GM18868 (cell line): ENCODE measurements at regions not wholly inside any gene's neighbourhood (a gene's known extent, or its start where the extent isn't known, plus 50 kb on each side); places are given as distances from the start of the nearest gene placed in this dataset.

Experiments used
- ATAC-seq: cut with Tn5 transposase; IDR thresholded peaks from one replicate; pipeline ENCODE4 v1.9.1; 2021; ENCODE audit warnings: mild to moderate bottlenecking, moderate library complexity; ENCODE audit not compliant: unreplicated experiment

DNA sequence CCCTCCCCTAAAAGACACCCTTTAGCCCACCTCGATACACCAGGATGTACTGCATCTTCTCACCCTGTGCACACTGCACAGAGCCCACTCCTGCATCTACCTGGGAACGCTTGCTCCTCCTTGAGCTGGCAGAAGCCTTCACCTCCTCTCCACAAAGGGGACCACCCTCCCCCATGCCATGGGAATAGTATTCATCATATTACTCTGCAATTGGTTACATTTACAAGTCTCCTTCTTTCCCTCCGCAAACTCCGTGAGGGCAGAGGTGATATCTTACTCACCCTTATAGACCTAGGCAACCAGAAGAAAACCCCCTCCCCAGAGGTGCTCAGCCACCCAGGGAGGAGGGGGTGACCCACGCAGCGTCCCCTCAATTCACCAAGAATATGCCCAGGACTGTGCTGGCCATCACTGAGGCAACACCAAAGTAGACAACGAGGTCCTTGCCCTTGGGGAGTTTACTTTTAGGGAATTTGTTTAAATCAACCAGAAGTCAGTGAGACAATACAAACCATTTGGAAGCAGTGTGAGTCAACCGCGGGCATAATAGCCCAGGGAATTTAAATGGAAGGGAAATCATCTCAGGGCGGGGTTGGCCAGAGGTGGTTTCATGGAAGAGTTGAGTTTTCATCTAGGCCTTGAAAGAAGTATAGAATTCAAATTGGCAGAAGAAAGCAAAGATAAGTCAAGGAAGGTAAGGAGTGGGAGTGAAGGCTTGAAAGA is 214.5 kb downstream of the BARX2 start:
- no peak for ATAC-seq

DNA sequence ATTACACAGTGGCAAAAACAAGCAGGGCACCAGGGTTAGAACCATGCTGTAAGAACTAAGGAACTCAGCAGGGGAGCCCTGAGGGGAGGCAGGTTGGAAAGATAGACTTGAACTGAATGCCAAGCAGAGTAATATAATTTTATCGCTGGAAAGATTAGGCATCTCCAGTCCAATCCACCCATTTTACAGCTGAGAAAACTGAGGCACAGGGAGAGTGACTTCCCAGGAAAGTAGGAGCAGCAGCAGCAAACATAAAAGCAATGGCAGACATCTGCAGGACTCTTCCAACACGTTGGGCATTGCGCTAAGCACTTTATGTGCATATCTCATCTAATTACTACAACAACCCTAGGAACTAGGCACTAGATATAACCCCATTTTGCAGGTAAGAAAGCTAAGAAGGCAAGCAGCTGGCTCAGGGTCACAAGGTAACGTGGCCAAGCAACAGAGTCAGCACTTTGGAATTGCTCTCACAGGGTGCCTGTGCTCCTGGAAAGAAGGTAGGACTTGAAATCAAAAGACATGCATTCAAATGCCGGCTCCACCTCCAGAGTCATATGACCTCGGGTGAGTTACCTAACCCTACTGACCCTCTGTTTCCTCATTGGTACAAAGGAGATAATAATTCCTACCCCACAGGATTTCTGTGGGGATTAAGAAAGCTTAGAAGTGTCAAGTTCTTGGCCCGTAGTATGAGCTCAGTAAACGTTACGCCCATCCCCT is 215.3 kb downstream of the BARX2 start:
- ATAC-seq = no peak

DNA sequence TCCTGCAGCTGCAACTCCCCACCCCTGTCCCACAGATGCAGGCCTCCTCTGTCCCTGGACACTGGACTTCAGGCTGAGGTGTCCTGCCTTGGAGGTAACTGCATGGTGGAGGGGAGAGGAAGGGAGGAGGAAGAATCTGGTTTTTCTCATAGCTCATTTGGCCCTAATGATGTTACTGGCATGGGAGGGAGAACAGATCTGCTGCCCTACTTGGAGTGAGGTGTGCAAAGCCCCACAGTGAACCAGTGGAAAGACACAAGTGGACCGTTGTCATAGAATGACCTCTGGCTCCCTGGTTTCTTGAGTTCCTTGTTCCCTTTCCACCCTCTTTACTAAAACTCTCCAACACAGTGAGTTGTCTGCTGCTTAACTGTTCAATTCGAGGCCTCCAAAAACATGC is 215.9 kb downstream of the BARX2 start:
- ATAC-seq = no peak

DNA sequence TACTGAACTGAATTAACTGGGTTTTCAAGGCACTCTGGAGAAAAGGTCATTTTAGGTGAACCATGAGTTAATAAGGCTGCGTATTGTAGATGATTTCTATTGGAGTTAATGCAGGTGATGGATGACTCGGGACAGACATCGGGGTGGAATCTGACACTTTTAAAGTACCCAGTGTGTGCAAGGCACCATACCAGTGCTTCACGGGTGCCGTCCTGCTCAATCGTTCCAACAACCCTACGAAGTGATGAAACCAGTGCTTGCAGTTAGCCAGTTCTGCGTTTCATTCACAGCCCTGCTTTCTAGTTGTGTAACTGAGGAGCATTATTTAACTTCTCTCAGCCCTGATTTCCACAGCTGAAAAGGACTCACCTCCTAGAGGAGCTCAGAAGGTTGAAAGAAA is 216.5 kb downstream of the BARX2 start:
- ATAC-seq = no peak

DNA sequence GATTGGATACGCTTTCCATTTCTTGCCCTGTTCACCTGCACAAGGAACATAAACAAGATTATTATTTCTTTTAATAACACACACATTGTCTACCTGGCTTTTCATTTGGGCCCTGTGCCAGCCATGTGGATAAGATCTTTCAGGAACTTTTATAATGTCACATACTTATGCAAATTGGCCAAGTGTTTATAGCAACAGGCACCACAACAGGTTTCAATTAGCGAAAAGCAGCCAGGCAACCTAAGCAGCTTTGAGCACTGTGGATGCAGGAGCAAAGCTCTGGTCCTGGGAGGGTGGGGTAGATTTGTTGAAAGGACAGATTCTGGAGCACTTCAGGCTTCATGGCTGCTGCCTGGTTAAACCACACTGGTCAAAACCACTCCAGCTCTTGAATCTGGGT is 217.4 kb downstream of the BARX2 start:
- ATAC-seq = no peak

DNA sequence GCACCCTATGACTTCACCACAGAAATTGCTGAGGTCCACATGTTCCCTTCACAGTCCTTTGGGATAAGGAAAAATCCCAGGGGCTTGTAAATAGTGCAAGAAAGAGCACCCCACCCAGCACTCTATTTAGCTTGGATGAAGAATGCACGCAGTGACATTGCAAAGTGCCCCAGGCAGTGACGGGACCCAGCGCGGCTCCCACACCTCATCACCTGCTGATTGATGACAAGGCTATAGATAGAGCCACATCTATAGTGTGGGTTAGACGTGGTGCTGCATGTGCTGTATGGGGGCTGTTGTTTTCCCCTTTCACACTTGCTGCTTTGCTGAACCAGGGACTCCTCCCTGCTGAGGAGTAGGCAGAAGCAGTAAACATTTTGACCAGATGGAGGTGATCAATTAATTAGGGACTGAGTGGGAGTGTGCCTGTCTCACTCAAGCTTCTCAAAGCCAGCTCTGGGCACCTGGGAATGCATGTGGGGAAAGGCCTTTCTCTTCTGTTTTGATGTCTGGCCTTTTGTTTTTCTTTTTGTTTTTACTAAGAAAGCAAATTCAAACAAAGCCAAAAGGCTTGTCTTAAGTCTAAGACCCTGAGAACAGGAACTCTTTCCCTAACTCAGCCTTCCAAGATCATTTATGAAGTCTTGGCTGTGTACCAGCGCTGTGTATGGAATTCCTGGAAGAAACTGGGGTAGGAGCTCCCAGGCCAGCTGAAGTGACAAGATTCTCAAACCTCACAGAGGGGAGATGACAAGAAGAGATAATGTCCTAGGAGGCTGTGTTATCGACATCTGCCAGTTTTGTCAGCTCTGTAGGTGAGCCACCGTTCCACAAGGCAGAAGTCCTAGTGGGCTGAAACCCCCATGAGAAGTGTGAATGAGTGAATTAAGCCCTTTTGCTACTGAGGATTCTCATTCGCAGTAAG is 219.7 kb downstream of the BARX2 start:
- ATAC-seq = no peak

DNA sequence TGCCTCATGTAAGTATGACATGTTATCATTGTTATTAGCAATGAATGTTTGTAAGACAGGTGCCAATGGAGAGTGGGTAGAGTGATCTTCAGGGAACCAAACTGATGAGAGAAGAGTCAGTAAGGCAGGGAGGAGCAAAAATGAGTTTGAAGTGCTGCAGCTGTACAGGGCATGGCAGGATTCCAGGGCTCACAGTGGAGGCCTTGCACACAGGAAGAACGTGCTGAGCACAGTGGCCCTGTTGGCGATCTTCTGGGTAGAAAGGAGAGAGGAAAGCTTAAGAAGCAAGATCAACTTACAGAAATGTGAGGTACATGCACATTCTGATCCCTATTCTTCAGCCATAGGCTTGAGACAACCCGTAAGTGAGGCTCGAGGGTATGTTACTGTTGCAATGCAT is 219.3 kb upstream of the TMEM45B start:
- no peak for ATAC-seq

DNA sequence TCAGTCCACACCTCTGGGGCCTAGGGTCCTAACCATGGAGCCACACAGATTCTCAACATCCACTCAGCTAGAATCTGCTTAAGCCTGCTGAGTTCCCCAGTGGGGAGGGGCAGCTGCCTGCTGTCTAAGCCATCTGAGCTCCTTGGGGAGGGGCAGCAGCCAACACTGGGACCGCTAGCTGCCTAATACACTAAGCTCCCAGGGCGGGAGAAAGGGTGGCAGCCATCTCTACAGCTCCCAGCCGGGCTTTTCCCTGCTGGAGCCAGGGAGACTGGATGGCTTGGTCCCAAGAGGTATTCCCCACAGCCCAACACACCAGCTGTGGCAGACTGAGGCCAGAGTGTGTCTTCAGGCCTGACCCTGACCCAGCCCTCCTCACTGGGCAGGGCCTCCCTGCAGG is 217.3 kb upstream of the TMEM45B start:
- ATAC-seq = no peak

DNA sequence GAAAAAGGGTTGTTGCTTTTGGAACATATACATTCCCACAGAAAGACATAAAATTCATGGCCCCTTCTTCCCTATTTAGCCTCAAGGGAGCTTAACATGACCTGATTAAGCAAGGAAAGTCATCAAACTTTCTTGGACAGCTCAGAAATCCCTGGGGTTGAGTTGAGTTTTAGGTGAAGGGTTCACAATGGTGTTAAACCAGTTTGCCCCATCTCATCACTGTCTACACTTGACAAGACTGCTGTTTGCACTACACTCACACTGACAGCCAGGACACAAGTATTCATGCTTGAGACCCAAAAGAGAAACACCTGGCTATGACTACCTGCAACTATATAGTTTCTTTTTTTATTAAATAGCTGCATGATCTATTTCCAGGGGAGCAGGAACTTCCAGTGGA is 209.8 kb upstream of the TMEM45B start:
- no peak for ATAC-seq

DNA sequence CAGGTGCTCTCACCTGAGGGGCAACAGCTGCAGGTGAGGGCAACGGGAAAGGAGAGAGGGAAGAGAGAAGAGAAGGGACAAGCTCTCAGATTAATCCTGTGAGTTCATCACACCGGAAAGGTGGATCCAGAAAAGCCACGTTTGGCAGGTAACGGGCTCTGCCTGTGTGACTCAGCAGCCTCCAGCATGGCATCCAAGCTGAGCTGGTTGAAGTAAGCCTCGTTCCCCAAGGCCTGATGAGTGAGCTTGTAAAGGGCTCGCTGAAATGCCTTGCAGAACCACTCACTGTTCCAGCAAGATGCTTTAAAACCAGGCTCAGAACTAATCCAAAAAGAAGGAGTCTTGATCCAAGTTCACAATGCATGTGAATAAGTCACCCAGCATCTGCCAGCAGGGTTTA is 206.9 kb upstream of the TMEM45B start:
- no peak for ATAC-seq

DNA sequence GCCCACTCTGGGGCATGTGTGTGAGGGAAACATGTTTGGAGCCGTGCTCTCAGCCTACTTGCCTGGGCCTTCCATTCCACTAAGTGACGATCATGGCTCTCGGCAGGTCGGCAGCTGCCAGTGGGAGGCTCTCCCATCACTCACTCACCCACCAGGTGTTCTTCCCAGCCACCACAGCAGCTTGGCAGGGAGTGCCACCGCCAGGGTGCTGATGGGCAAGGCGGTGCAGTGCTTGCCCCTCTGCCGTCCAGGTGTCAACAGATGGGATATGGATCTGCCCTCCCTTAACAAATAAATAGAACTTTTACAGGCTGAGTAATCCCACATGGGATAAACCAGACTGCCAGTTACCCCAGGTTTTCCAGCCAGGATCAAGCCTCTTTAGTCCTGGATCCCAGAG is 205.5 kb upstream of the TMEM45B start:
- no peak for ATAC-seq

DNA sequence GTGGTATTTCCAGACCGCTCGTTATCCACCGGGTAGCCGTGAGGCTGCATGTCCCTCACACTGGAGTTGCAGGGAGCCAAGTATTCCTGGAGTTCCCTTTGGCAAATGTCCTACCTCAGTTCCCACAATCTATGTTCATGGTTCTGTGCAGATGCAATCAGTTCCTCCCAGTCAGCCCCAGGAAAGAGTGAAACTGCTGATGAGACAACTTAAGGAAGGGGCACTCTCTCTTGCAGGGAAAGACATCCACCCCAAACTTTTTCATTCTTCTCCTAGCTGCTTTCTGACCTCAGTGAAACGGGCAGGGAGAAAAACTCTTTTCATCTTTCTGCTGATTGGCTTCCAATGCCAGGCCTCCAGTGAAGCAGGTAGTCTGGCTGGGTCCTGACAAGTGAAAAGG is 205.1 kb upstream of the TMEM45B start:
- no peak for ATAC-seq

DNA sequence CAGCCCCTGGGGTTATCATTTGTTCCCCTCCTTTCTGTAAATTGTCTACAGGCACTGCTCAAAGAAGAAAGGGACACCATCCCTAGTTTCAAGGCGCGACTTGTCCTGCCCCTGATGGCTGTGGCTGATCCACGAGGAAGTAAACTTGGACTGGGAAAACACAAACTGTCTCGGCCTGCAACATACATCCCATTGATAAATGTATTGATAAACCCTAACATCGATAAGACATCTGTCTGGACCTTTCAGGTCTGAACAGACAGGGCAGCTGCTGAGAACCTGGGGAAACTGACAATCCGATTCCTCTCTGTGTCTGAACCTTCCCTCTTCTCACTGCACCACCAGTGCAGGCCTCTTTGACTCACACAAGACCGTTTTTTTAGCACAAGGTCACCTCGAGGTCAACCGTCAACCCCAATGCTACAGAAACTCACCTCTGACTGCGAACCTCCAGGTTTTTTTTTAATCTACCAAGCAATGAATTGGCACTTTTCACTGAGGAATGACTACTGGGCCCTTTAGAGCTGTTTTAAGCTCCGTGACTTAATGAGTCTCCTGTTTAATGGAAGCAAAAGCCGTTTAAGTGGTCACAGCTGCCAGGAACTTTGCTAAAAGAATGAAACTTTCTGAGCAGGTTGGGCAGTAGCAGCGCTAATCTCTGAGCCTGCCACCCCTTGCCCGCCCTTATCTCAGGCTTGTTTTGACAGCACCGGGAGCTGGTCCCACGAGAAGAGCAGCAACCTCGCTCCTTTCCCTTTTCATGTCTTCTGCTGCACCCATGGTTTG is 203.8 kb upstream of the TMEM45B start:
- no peak for ATAC-seq

DNA sequence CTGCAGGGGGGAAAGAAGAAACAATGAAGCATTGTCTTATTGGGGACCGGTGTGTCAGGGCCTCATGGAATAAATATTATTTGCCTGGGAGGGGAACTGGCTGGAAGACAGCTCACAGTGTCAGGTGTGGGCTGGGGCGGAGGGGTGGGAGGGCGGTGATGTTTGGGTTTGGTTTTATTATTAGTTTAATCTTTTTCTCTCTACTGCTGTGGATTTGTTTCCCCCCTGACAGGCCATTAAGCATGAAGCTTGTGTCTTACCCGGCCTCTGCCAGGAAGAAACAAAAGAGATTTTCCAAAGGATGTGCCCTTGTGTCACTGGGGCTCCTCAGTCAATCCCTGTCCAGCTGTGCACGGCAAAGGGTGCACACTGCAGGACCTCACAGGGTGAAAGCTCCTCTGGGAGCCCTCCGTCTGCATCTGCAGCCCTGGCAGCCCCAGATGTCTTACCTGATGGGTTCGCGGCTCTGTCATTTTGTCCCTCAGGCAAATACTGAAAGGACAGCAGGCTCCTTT is 203.1 kb upstream of the TMEM45B start:
- no peak for ATAC-seq

DNA sequence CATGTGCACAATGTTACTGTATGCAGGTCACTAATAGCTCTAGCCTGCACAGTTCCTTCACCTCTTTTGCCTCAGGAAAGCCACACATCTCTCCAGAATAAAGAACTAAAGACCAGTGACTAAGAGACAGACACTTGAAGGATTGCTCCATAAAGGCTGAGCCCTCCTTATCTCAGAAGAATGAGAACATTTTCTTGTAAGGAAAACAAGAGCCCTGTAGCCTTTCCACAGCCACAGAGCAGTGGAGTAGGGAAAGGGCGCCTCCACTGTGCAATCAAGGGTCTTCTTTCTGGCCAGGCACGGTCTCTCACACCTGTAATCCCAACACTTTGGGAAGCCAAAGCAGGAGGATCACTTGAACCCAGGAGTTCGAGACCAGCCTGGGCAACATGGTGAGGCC is 202.6 kb upstream of the TMEM45B start:
- ATAC-seq = no peak

DNA sequence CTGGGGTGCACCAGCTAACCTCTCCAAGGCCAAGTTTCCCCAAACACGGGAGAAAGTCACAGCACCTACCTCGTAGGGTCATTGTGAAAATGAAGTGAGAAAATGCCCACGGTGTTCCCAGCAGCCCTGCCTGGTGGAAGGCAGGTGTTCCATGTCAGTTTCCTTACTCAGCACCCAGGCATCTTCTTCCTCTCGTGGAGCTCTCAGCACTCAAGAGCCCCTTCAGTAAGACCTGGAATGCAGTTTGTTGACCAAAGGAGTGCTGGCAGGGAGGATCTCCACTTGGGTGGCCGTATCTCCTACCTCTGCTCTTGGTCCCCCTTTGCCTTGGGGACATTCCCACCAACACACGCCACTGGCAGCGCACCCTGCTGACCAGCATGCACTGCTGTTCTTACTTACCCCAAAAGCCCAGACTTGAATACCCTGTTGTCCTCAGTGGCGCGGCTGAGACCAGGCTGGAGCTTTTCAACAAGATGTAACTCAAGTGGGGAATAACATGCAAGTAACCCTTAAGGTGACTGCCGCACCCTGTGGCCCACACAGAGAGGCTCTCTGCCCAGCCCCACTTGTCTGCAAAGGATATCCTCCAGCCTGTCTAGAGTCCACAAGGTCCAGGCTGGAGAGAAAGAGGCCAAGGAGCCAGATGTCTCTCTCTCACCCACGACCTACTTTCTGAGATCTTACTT is 201.2 kb upstream of the TMEM45B start:
- ATAC-seq = no peak

DNA sequence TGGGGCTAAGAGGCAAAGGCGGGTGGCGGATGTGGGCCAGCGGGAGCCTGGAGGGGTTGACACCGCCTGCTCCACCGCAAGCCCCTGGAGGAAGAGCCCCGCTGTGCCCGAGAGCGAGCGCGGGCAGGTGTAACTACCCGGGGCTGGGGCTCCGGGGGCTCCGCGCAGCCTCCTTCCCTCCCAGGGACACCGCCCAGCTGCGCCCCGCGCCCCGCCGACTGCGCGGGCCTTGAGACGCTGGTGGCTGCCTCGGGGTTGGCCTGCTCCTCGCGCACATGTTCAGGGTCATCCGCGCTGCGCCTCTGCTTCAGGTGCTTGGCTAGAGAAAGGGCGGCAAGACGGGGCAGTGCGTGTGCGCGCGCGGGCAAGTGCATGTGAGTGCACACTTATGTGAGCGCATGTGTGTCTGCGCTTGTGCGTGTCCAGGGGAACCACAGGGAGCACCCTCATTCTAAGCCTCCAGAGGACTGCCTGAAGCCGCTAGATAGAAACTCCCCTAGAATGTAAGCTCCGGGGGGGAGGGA is 197.5 kb upstream of the TMEM45B start:
- ATAC-seq = no peak

DNA sequence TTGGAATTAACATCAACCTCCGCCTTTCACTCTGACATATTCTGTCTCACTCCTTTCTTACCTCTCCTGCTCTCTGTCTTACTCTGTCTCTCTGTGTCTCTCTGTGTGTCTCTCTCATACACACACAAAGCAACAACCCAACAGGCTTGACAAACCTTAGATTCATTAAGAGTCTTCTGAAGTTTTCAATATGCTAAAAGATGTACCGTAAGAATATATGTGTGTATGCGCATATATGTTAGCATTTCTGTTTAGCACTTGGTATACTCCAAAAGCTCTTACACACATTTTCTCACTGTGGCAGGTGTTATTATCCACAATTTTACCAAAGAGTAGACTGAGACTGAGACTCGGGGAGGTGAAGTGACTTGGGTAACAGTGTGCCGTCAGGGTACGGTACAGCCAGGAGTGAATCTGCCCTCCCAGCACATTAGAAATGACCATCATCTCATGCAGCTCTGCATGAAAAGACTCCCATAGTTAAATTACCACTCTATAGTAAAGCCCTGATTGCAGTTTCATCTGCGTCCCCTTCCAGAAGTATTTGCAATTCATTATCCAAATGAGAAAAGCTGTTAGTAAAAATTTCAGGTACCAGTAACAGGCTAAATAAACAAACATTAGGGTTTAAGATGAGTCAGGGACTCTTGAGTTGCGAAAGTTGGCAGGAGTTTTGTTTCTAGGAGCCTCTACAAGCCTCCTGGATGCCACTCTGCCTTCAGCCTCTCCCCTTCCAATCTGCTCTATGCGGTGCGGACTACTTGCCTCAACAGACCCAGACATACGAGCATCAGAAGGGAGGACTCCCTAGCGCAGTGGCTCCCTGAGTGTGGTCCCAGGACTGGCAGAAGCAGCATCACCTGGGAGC is 195.2 kb upstream of the TMEM45B start:
- ATAC-seq = no peak

DNA sequence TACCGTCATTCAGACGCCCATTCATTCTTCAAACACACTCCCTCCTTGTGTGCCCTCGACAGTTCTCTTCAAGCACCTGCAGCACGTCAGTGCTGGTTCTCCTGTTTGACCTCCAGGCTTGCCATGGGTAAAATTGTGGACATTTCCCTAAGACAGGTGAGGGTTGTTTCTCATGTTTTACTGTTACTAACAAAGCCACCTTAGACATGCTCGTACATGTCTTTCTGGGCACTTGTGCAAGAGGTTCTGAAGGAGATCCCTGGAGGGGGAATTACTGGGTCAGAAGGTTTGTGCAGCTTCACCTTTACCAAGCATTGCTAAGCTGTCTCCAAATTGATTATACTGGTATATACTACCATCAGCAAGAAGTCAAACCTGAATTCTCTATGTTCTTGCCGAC is 189.7 kb upstream of the TMEM45B start:
- ATAC-seq = no peak
